Thyroid gland (tissue), 4 donors: ENCODE measurements at regions not wholly inside any gene's neighbourhood (a gene's known extent, or its start where the extent isn't known, plus 50 kb on each side); places are given as distances from the start of the nearest gene placed in this dataset.

ENCODE experiments used
- DNase-seq, 2 donors: peaks; one replicate each; pipeline ENCODE4 v3.0.0-alpha.2; 2019
- H3K27ac ChIP-seq, 3 donors: fragments of 200-600 bp; sonication (generic); 1 replicate in 2 of 3; 2 replicates in 1 of 3; pipeline ENCODE4 v1.5.1; 2016 to 2019; ENCODE audit warnings: mild to moderate bottlenecking in 1 of 3, moderate library complexity in 1 of 3
- H3K27me3 ChIP-seq: fragments of 200-600 bp; sonication (generic); one replicate; pipeline ENCODE4 v1.5.1; 2019
- H3K36me3 ChIP-seq, 2 donors: fragments of 200-600 bp; sonication (generic); one replicate each; pipeline ENCODE4 v1.5.1; 2016 to 2019
- H3K4me1 ChIP-seq, 2 donors: fragments of 200-600 bp; sonication (generic); one replicate each; pipeline ENCODE4 v1.5.1; 2017 to 2019
- H3K4me3 ChIP-seq, 3 donors: fragments of 200-600 bp; sonication (generic); replicated peaks in 1 of 3; 1 replicate in 2 of 3; 2 replicates in 1 of 3; pipeline ENCODE4 v1.5.1; 2016; ENCODE audit warnings: mild to moderate bottlenecking in 1 of 3
- H3K9me3 ChIP-seq: fragments of 200-600 bp; sonication (generic); one replicate; pipeline ENCODE4 v1.5.1; 2017
- POLR2A ChIP-seq, 2 donors: fragments of 450-650 bp; IDR thresholded peaks; one replicate each; pipeline ENCODE4 v1.6.1; 2017; ENCODE audit warnings: antibody characterized with exemption in 2 of 2, mild to moderate bottlenecking in 2 of 2, moderate library complexity in 1 of 2
- WGBS, 2 donors: methylation state at CpG; one replicate each; pipeline ENCODE4 v1.1.5; 2017; 5-methylcytosine and 5-hydroxymethylcytosine counted together
- intact Hi-C: fragments of 100-400 bp; cut with DNase I; formaldehyde crosslinking; loops from one replicate; pipeline ENCODE4 v1.15.1; 2023
- TF ChIP-seq, protein P1 (sequence below), 6 experiments: fragments of 200-600 bp in 3 of 6; fragments of 450-650 bp in 3 of 6; sonication (generic) in 3 of 6; IDR thresholded peaks; one replicate each; pipeline ENCODE4 v1.5.1; 2016 to 2019; ENCODE audit warnings: antibody characterized with exemption in 6 of 6, mild to moderate bottlenecking in 2 of 6, inconsistent platforms in 1 of 6, moderate library complexity in 1 of 6

GRCh38 chr15:25238716-25239470 is 199.9 kb downstream of the UBE3A start:
- no peak for TF ChIP-seq POLR2A (IDR thresholded peaks at IDR 0.05)
- TF ChIP-seq, protein P1, sequence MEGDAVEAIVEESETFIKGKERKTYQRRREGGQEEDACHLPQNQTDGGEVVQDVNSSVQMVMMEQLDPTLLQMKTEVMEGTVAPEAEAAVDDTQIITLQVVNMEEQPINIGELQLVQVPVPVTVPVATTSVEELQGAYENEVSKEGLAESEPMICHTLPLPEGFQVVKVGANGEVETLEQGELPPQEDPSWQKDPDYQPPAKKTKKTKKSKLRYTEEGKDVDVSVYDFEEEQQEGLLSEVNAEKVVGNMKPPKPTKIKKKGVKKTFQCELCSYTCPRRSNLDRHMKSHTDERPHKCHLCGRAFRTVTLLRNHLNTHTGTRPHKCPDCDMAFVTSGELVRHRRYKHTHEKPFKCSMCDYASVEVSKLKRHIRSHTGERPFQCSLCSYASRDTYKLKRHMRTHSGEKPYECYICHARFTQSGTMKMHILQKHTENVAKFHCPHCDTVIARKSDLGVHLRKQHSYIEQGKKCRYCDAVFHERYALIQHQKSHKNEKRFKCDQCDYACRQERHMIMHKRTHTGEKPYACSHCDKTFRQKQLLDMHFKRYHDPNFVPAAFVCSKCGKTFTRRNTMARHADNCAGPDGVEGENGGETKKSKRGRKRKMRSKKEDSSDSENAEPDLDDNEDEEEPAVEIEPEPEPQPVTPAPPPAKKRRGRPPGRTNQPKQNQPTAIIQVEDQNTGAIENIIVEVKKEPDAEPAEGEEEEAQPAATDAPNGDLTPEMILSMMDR (IDR thresholded peaks at IDR 0.05) = no peak
- H3K4me1 ChIP-seq = no peaks in the 10 kb centered on the region
- no peak overlapping the region for H3K27ac ChIP-seq
- no peak overlapping the region for H3K4me3 ChIP-seq
- no peaks in the 10 kb centered on the region for H3K27me3 ChIP-seq
- no peaks in the 10 kb centered on the region for H3K9me3 ChIP-seq
- 97 to 100% methylated on average over 2 to 6 of the region's 8 CpGs for WGBS, 2 donors
- intact Hi-C loops = no loop called here
- no peaks in the 10 kb centered on the region for H3K36me3 ChIP-seq
- no peak for DNase-seq

DNA sequence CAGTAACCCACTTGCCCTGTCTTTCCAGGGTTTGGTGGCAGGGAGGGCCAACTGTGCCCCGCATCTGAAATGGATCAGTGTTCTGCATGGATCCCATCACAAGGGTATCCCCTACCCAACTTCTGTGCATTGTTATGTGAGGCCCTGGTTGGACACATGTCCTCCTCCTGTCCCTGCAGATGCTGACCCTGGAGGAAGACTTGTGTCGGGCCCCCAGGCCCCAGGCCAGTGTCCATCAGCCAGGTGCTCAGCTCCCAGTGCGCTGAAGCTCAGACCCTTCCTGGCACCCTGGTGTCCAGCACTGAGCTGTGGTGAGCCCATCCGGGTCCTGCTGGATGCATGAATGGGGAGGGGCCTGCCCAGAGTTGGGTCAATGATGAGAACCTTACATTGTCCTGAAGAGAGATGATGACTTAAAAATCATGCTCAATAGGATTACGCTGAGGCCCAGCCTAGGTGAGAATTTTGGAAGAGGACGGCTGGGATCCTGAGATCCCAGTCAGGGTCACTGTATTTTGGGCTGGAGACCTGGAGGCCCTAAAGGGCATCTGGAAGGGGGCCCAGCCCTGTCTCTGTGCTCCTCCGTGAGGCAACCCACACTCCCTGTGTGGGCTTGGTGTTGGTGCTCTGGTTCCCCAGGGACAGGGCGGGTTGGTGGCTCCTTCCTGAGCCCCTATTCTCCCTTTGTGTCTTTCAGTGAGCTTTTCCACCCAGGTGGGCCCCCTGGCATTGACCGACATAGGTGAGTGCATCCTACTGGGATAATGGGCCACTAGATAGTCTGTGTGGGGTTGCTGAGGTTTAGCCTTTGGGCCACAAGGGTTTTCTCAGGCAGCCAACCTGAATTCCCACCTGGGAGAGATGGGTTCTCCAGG is 199.1 kb downstream of the UBE3A start:
- intact Hi-C loops = no loop called here
- 84 to 86% methylated on average over 6 to 7 of the region's 9 CpGs for WGBS, 2 donors
- Histone ChIP-seq H3K4me1 (no peaks in the 10 kb centered on the region), H3K27me3 (no peaks in the 10 kb centered on the region), H3K27ac (no peak overlapping the region), H3K4me3 (no peak overlapping the region), H3K9me3 (no peaks in the 10 kb centered on the region), H3K36me3 (no peaks in the 10 kb centered on the region)
- no peak for DNase-seq
- TF ChIP-seq, protein P1 (IDR thresholded peaks at IDR 0.05) = no peak
- TF ChIP-seq POLR2A (IDR thresholded peaks at IDR 0.05) = no peak

- peak in 1 of 2 donors; percentile 1 for DNase-seq
- H3K27me3 ChIP-seq = no peaks in the 10 kb centered on the region
- intact Hi-C loops = no loop called here
- H3K9me3 ChIP-seq = no peaks in the 10 kb centered on the region
- H3K4me3 ChIP-seq = no peak overlapping the region
- TF ChIP-seq POLR2A (IDR thresholded peaks at IDR 0.05) = no peak
- TF ChIP-seq, protein P1 (IDR thresholded peaks at IDR 0.05) = no peak
- WGBS, 2 donors = 82 to 87% methylated on average over 5 to 12 of the region's 13 CpGs
- H3K36me3 ChIP-seq = no peaks in the 10 kb centered on the region
- no peaks in the 10 kb centered on the region for H3K4me1 ChIP-seq
- H3K27ac ChIP-seq = no peak overlapping the region
These were observed 198.3 kb downstream of the UBE3A start for GRCh38 chr15:25240461-25241021.

GRCh38 chr15:25241241-25241801 is 197.5 kb downstream of the UBE3A start:
- Histone ChIP-seq H3K36me3 (no peaks in the 10 kb centered on the region), H3K4me3 (no peak overlapping the region), H3K27ac (no peak overlapping the region), H3K4me1 (no peaks in the 10 kb centered on the region), H3K9me3 (no peaks in the 10 kb centered on the region), H3K27me3 (no peaks in the 10 kb centered on the region)
- TF ChIP-seq, protein P1 (IDR thresholded peaks at IDR 0.05) = no peak
- TF ChIP-seq POLR2A (IDR thresholded peaks at IDR 0.05) = no peak
- intact Hi-C loops = no loop called here
- DNase-seq = peak in 1 of 2 donors; percentile 1
- 87 to 96% methylated on average over 3 to 12 of the region's 12 CpGs for WGBS, 2 donors
